Central memory CD4-positive, alpha-beta T cell (primary cell): ENCODE measurements at regions not wholly inside any gene's neighbourhood (a gene's known extent, or its start where the extent isn't known, plus 50 kb on each side); places are given as distances from the start of the nearest gene placed in this dataset.

Source experiments
- DNase-seq: peaks from one replicate; pipeline ENCODE4 v3.0.0; 2022

- no peak for DNase-seq
These were observed 280.7 kb upstream of the SALL3 start for GRCh38 chr18:78698914-78699313.

GRCh38 chr18:78699499-78699898, 280.1 kb upstream of the SALL3 start:
- DNase-seq = no peak

GRCh38 chr18:78701771-78702396, 277.7 kb upstream of the SALL3 start:
- DNase-seq = no peak

- no peak for DNase-seq
These were observed 276.3 kb upstream of the SALL3 start for GRCh38 chr18:78703291-78703690.

GRCh38 chr18:78704971-78705461, 274.6 kb upstream of the SALL3 start:
- DNase-seq = no peak

GRCh38 chr18:78709261-78709809, 270.3 kb upstream of the SALL3 start:
- no peak for DNase-seq

GRCh38 chr18:78711316-78711715, 268.3 kb upstream of the SALL3 start:
- no peak for DNase-seq

- no peak for DNase-seq
These were observed 267.6 kb upstream of the SALL3 start for GRCh38 chr18:78711971-78712370.

GRCh38 chr18:78713069-78713468, 266.5 kb upstream of the SALL3 start:
- no peak for DNase-seq

GRCh38 chr18:78713726-78714125, 265.9 kb upstream of the SALL3 start:
- no peak for DNase-seq

GRCh38 chr18:78716022-78716421, 263.6 kb upstream of the SALL3 start:
- DNase-seq = no peak

- DNase-seq = no peak
These were observed 263.0 kb upstream of the SALL3 start for GRCh38 chr18:78716581-78716980.

GRCh38 chr18:78717051-78717765, 262.4 kb upstream of the SALL3 start:
- DNase-seq = no peak

GRCh38 chr18:78717766-78718150, 261.9 kb upstream of the SALL3 start:
- DNase-seq = no peak

- no peak for DNase-seq
These were observed 259.8 kb upstream of the SALL3 start for GRCh38 chr18:78719821-78720220.

- DNase-seq = no peak
These were observed 259.0 kb upstream of the SALL3 start for GRCh38 chr18:78720456-78721237.

- no peak for DNase-seq
These were observed 258.3 kb upstream of the SALL3 start for GRCh38 chr18:78721238-78721875.

- DNase-seq = no peak
These were observed 257.6 kb upstream of the SALL3 start for GRCh38 chr18:78721981-78722380.

- no peak for DNase-seq
These were observed 257.2 kb upstream of the SALL3 start for GRCh38 chr18:78722386-78722785.

- DNase-seq = no peak
These were observed 256.5 kb upstream of the SALL3 start for GRCh38 chr18:78722929-78723710.

GRCh38 chr18:78724214-78724914, 255.3 kb upstream of the SALL3 start:
- DNase-seq = no peak
